Peyer's patch (tissue), 4 donors: ENCODE measurements at regions not wholly inside any gene's neighbourhood (a gene's known extent, or its start where the extent isn't known, plus 50 kb on each side); places are given as distances from the start of the nearest gene placed in this dataset.

Experiments used
- DNase-seq, 3 donors: peaks; one replicate each; pipeline ENCODE4 v3.0.0-alpha.2; 2017 to 2019
- H3K27ac ChIP-seq, 4 donors: fragments of 200-600 bp; sonication (generic); one replicate each; pipeline ENCODE4 v1.5.1; 2016 to 2019
- H3K27me3 ChIP-seq, 2 donors: fragments of 200-600 bp; sonication (generic); one replicate each; pipeline ENCODE4 v1.5.1; 2019
- H3K36me3 ChIP-seq, 3 donors: fragments of 200-600 bp; sonication (generic); one replicate each; pipeline ENCODE4 v1.5.1; 2016 to 2019
- H3K4me1 ChIP-seq, 4 donors: fragments of 200-600 bp; sonication (generic); one replicate each; pipeline ENCODE4 v1.5.1; 2016 to 2019
- H3K4me3 ChIP-seq, 4 donors: fragments of 200-600 bp; sonication (generic); 1 replicate in 3 of 4; 2 replicates in 1 of 4; pipeline ENCODE4 v1.5.1; 2016 to 2019; ENCODE audit warnings: mild to moderate bottlenecking in 1 of 4
- H3K9me3 ChIP-seq, 4 donors: fragments of 200-600 bp; sonication (generic); one replicate each; pipeline ENCODE4 v1.5.1; 2016 to 2019; ENCODE audit warnings: mild to moderate bottlenecking in 1 of 4
- CTCF ChIP-seq, 6 experiments: fragments of 450-650 bp in 4 of 6; fragments of 200-600 bp in 2 of 6; sonication (generic) in 1 of 6; IDR thresholded peaks; one replicate each; pipeline ENCODE4 v1.5.1; 2017 to 2019; ENCODE audit warnings: antibody characterized with exemption in 6 of 6, mild to moderate bottlenecking in 3 of 6, moderate library complexity in 1 of 6
- POLR2A ChIP-seq, 2 donors: fragments of 450-650 bp; IDR thresholded peaks; one replicate each; pipeline ENCODE4 v1.5.1; 2017; ENCODE audit warnings: antibody characterized with exemption in 2 of 2, mild to moderate bottlenecking in 2 of 2, moderate library complexity in 2 of 2

- TF ChIP-seq POLR2A (IDR thresholded peaks at IDR 0.05) (no peak), CTCF (IDR thresholded peaks at IDR 0.05) (no peak)
- no peak for DNase-seq
- H3K27me3 ChIP-seq = no peaks in the 10 kb centered on the region
- H3K36me3 ChIP-seq = no peaks in the 10 kb centered on the region
- no peak overlapping the region for H3K4me3 ChIP-seq
- no peaks in the 10 kb centered on the region for H3K4me1 ChIP-seq
- H3K27ac ChIP-seq = no peak overlapping the region
- H3K9me3 ChIP-seq = no peaks in the 10 kb centered on the region
Observed at GRCh38 chr2:234247453-234248180, 197.1 kb downstream of the SPP2 start.

GRCh38 chr2:234245945-234246344 is 195.4 kb downstream of the SPP2 start:
- TF ChIP-seq CTCF (IDR thresholded peaks at IDR 0.05) (no peak), POLR2A (IDR thresholded peaks at IDR 0.05) (no peak)
- no peak for DNase-seq

GRCh38 chr2:234243871-234244565 is 193.5 kb downstream of the SPP2 start:
- DNase-seq = no peak
- no peak overlapping the region for H3K4me3 ChIP-seq
- TF ChIP-seq CTCF (IDR thresholded peaks at IDR 0.05) (no peak), POLR2A (IDR thresholded peaks at IDR 0.05) (no peak)
- H3K27me3 ChIP-seq = no peaks in the 10 kb centered on the region
- peak overlapping the region in 1 of 4 donors; percentile 29 for H3K27ac ChIP-seq
- no peaks in the 10 kb centered on the region for H3K9me3 ChIP-seq
- H3K36me3 ChIP-seq = no peaks in the 10 kb centered on the region
- H3K4me1 ChIP-seq = no peaks in the 10 kb centered on the region

More at GRCh38 chr2:234245945-234246344, 195.4 kb downstream of the SPP2 start:
- no peaks in the 10 kb centered on the region for H3K36me3 ChIP-seq
- H3K4me3 ChIP-seq = no peak overlapping the region
- H3K27ac ChIP-seq = no peak overlapping the region
- H3K27me3 ChIP-seq = no peaks in the 10 kb centered on the region
- H3K4me1 ChIP-seq = no peaks in the 10 kb centered on the region
- no peaks in the 10 kb centered on the region for H3K9me3 ChIP-seq

- Histone ChIP-seq H3K27me3 (no peaks in the 10 kb centered on the region), H3K4me3 (no peak overlapping the region), H3K36me3 (no peaks in the 10 kb centered on the region), H3K9me3 (no peaks in the 10 kb centered on the region), H3K27ac (no peak overlapping the region), H3K4me1 (no peaks in the 10 kb centered on the region)
- no peak for DNase-seq
- TF ChIP-seq CTCF (IDR thresholded peaks at IDR 0.05) (no peak), POLR2A (IDR thresholded peaks at IDR 0.05) (no peak)
Observed at GRCh38 chr2:234242459-234242836, 191.9 kb downstream of the SPP2 start.

- Histone ChIP-seq H3K9me3 (no peaks in the 10 kb centered on the region), H3K4me3 (no peak overlapping the region), H3K27ac (no peak overlapping the region), H3K36me3 (no peaks in the 10 kb centered on the region), H3K4me1 (no peaks in the 10 kb centered on the region), H3K27me3 (no peaks in the 10 kb centered on the region)
- no peak for TF ChIP-seq POLR2A (IDR thresholded peaks at IDR 0.05)
- no peak for TF ChIP-seq CTCF (IDR thresholded peaks at IDR 0.05)
- no peak for DNase-seq
Observed at GRCh38 chr2:234241656-234242458, 191.4 kb downstream of the SPP2 start.
